ENCODE measurements at regions not wholly inside any gene's neighbourhood (a gene's known extent, or its start where the extent isn't known, plus 50 kb on each side); places are given as distances from the start of the nearest gene placed in this dataset.

- ChIA-PET POLR2A (no interaction called here), CTCF (ENCODE audit: low intra/inter-chr PET ratio) (no interaction called here)
- Histone ChIP-seq H4K20me1 (replicated peaks; ENCODE audit: control insufficient read depth, insufficient read depth, low read length) (no peaks in the 10 kb centered on the region), H3K9ac (ENCODE audit: insufficient read depth in 1 of 2, low read depth in 2 of 2, low read length in 2 of 2) (no peak overlapping the region), H3K27me3 (ENCODE audit: control insufficient read depth in 2 of 2, insufficient read depth in 2 of 2, low read length in 2 of 2) (no peaks in the 10 kb centered on the region), H3K27ac (ENCODE audit: extremely low read depth, low read depth, low read length) (no peak overlapping the region), H3K4me2 (ENCODE audit: insufficient read depth, low read length) (no peak overlapping the region), H2AFZ (ENCODE audit: low read depth, low read length) (no peak overlapping the region), H3K9me3 (replicated peaks; ENCODE audit: control insufficient read depth, insufficient read depth, low read depth, low read length) (no peaks in the 10 kb centered on the region), H3K79me2 (ENCODE audit: control insufficient read depth, insufficient read depth, low read length) (no peaks in the 10 kb centered on the region), H3K36me3 (ENCODE audit: control insufficient read depth, insufficient read depth, low read length) (no peaks in the 10 kb centered on the region), H3K4me1 (replicated peaks in 1 of 2; ENCODE audit: control insufficient read depth in 2 of 2, insufficient read depth in 2 of 2, low read length in 2 of 2) (no peaks in the 10 kb centered on the region), H3K4me3 (no peak overlapping the region), H3K9me1 (ENCODE audit: control insufficient read depth, insufficient read depth, low read length) (no peaks in the 10 kb centered on the region)
- intact Hi-C loops (cut with micrococcal nuclease), result no loop called here
- no peak for ATAC-seq
- no TSS peak for BruUV-seq (replicated peaks)
- in situ Hi-C loops (cut with MboI), result no loop called here
- 4% methylated on average over 4 of the region's 4 CpGs for WGBS (ENCODE audit: insufficient coverage, low coverage, missing lambda C conversion rate)
- no peak for FAIRE-seq
- DNase-seq (ENCODE audit: extremely low read depth in 1 of 4, low spot score in 3 of 4), result no peak
- TF ChIP-seq TRIM24 (IDR thresholded peaks at IDR 0.05) (no peak), RERE (CRISPR knock-in tag; IDR thresholded peaks at IDR 0.05; ENCODE audit: borderline replicate concordance) (no peak), LEF1 (IDR thresholded peaks at IDR 0.05) (no peak), NFIX (CRISPR knock-in tag; IDR thresholded peaks at IDR 0.05; ENCODE audit: low read depth) (no peak)
These were observed 293.7 kb downstream of the TLE1 start for GRCh38 chr9:81395676-81396054.
